DMS153 (cell line): ENCODE measurements at regions not wholly inside any gene's neighbourhood (a gene's known extent, or its start where the extent isn't known, plus 50 kb on each side); places are given as distances from the start of the nearest gene placed in this dataset.

Source experiments
- DNase-seq: peaks from one replicate; lab custom pipeline; 2025; lab: John Stamatoyannopoulos, UW

DNA sequence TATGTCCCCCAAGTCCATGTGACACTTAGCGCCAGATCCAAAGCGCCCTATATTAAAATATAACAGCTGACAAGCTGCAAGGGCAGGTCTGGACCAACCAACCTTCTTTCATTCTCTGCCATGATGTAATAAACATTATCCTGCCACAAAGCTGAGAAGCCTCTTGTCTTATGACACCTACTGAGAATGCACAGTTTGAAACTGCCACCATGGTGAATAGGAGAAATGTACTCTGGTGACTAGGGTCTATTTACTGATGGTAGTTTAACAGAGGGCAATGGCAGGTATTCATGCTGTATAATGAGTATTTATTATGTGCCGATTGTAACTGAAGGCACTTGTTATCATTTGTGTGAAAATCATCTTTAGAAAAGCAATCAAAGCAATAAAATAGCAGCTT lies 634.0 kb downstream of the OTOL1 start:
- DNase-seq: no peak

GRCh38 chr3:162132981-162133380 lies 636.4 kb downstream of the OTOL1 start:
- no peak for DNase-seq

GRCh38 chr3:162134571-162134970 lies 638.0 kb downstream of the OTOL1 start:
- no peak for DNase-seq

DNA sequence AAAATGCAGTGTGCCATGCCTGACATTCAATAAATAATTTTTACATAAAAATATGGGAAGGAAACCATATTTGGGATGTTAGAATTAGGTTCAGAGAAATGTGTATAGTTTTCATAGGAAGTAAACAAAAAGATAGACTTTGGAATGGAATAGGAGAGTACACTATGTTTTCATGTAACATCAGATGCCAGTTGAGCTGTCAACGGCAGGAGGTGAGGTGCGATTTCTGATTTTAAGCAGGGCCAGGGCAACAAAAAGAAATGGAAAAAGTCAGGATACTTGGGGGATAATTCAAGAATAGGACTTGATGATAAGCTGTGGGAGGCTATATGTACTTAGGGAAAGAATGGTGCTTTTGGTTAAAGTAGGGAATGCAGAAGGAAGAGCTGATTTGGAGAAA lies 639.5 kb downstream of the OTOL1 start:
- no peak for DNase-seq

GRCh38 chr3:162138509-162138908 lies 641.9 kb downstream of the OTOL1 start:
- no peak for DNase-seq

GRCh38 chr3:162139841-162140240 lies 643.2 kb downstream of the OTOL1 start:
- DNase-seq: no peak

DNA sequence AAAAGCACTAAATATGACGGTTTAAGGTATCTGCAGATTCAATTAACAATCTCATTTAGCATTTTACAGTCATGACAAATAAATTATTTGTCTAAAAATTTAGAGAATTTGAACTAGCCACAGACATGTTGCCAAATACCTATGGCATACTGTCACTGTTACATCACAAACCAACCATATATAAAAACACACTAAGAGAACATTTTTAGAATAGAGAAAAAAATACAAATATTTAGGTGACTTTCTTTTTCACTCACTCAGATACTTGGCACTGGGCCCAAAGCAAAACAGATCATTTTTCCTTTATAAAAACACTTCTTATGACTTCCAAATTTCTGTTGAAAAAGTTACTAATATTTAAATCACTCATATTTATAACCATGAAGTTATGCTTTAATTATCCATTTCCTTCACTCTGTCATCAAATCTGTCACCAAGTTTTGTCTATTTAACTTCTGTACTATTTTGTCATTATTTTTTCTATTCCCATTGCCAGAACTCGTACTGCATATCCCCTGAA lies 644.7 kb downstream of the OTOL1 start:
- DNase-seq: no peak

DNA sequence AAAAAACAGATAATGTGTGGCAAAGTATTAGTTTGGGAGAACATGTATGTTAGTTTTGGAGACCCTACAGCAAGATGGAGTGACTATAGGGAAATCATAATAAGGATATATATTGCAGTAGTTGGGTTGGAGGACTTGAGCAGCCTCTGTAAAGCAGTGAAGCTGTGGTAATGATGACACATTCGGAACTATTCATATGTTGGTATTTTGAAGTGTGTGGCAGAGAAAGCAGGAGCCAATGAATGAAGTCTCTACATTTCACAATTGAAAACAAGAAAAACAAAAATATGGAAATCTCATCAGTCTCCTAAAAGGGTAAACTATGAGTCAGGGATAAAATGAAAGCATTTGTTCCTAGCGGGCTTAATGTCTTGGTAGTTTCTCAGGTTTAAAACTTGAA lies 645.9 kb downstream of the OTOL1 start:
- no peak for DNase-seq

DNA sequence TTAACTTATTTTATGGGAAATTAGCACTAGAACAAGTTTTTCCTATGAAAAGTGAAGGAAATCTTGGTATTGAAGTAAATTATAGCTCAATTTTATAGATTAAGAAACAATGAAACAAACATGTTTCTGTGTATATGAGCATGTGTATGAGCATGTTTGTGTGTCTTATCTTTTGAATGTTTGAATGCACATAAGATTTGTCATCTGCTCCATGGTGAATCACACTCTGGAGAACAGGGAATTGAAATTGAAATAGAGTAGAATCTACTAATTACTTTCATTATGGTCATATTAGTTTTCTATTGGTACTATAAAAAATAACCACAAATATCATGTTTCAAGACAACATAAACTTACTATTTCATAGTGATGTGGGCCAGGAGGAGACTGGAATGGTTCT lies 646.6 kb downstream of the OTOL1 start:
- DNase-seq: no peak

DNA sequence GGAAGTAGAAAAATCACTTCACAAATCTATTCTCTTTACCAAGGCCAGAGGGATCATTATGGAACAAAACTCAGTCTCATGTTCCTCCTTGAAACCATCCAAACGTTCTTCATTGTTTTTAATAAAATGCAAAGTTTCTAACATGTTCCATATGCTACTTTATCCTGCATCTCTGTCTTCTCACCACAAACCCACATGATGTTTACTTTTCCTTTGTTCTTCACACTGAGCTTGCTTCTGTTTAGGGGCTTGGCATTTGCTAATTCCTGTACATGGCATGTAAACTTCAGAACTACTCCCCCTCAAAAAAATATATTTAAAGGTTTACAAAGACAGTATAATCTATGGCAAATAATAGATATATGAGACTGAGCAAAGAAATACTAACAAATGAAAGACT lies 651.4 kb downstream of the OTOL1 start:
- DNase-seq: no peak

DNA sequence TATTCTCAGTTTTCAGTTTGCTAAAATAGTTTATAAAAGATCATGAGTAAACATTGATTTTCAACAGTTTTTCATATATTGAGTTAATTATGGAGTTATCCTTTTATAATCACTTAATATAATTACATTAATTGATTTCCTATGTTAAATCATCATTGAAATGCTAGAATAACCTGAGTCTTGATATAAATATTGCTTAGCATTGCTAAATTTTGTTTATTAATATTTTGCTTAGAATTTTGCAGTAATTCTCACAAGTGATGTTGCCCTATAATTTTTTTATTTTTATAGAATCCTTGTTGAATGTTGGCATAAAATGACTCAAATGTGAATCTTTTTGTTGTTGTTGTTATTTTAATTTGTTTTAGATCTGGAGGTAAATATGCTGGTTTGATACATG lies 654.2 kb downstream of the OTOL1 start:
- no peak for DNase-seq

- no peak for DNase-seq
Measured at GRCh38 chr3:162152636-162153035, 656.0 kb downstream of the OTOL1 start.

DNA sequence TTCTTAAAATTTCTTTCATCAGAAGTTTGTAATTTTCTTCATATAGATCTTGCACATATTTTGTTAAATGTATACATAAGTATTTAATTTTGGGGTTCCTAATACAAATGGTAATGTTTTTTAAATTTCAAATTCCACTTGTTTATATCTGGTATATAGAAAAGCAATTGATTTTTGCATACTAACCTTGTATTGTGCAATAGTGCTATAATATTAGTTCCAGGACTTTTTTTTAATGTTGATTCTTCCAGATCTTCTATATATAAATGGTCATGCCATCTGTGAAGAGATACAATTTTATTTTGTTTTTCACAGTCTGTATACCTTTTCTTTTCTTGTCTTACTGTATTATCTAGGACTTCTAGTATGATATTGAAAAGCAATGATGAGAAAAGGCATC lies 665.0 kb downstream of the OTOL1 start:
- DNase-seq: no peak

DNA sequence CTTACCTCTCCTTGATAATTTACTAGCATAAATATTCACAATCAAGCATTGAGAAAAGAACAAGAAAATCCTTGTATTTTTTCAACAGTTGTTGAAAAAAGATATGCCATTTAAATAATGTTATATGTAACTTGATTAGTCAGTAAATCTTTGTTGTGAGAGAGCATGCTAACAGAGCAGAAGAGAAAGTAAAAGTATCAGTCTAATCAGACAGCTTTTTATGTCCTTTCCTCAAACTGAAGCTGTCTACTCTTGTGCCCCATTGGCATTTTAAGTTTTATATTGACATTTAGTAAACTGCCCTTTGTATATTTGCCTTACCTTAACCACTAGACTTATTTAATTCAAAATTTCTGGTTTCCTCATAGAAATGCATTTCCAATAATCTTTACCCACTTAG lies 668.7 kb downstream of the OTOL1 start:
- DNase-seq: no peak

- no peak for DNase-seq
Measured at GRCh38 chr3:162166543-162166942, 669.9 kb downstream of the OTOL1 start.

DNA sequence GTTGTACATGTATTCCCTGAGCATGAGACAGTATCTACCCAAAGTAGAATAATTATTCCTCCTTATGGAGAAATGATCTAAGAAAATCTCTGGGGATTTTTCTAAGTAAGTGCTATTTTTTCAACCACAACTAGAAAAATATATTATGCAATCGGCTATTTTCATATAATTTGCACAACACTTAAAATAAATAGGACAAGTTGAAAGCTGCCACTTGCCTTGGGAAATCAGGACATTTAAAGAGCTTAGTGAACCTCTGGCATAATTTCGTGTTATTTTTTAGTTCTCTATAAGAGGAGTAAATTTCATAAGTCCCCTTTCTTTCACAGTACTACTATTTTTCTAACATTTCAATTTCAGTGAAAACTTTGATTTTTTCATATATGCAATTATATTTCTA lies 672.1 kb downstream of the OTOL1 start:
- no peak for DNase-seq

DNA sequence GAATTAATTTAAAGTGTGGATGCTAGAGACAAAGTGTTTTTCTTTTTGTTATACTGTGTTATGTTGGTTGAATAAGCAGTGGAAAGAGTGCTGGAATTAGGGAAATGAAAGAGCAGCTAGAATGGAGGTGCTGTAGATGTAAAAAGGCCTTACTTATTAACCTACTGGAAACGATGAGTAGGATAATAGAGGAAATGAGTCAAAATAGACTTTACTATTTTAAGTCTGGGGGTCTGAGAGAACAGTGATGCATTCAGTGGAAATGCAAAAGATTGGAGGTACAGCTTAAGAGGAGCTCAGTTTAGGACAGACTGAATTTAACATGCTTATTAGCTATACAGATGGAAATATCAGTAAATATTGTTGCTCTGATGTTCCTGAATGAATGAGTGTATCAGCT lies 674.0 kb downstream of the OTOL1 start:
- no peak for DNase-seq

GRCh38 chr3:162171970-162172369 lies 675.4 kb downstream of the OTOL1 start:
- DNase-seq: no peak

DNA sequence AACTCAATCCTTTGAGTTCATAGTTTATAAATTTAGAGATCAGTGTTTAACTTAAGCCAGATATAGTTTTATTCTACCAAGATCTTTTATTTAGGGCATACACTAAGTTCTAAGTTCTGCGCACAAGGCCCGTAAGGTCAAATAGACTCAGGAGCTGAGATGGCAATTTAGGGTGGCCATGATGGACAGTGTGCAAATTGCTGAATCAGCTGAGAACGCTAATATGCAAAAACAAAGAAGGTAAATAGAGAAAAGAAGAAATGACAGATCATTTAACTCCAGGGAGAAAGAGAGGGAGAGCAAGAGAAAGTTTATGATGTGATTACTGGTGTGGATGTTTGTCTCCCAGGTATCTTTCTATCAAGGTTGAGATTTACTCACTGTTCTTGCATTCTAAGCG lies 678.5 kb downstream of the OTOL1 start:
- DNase-seq: no peak

DNA sequence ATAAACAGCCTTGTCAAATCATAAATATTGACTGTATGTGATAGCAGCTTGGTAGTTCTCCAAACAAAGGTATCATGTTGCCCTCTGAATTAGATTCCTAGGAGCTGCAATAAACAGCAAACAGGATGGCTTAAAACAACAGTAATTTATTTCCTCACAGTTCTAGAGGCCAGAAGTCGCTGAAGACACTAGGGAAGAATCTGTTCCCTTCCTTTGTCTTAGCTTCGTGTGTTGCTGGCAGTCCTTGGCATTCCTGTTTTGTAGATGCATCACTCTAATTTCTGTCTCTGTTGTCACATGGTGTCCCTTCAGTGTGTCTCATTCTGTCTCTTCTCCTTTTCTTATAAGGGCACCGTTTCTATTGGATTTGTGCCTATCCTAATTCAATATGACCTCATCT lies 679.3 kb downstream of the OTOL1 start:
- no peak for DNase-seq

DNA sequence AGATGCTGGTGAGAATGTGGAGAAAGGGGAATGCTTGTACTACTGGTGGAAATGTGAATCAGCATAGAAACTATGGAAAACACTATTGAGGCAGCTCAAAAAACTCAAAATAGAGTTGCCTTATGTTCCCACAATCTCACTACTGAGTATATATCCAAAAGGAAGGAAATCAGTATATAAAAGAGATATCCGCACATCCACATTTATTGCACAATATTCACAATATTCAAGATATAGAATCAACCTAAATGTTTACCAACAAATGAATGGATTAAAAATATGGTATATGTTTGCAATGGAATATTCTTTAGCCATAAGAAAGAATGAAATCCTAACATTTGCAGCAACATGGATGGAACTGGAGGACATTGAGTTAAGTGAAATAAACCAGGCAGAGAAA lies 686.8 kb downstream of the OTOL1 start:
- no peak for DNase-seq

DNA sequence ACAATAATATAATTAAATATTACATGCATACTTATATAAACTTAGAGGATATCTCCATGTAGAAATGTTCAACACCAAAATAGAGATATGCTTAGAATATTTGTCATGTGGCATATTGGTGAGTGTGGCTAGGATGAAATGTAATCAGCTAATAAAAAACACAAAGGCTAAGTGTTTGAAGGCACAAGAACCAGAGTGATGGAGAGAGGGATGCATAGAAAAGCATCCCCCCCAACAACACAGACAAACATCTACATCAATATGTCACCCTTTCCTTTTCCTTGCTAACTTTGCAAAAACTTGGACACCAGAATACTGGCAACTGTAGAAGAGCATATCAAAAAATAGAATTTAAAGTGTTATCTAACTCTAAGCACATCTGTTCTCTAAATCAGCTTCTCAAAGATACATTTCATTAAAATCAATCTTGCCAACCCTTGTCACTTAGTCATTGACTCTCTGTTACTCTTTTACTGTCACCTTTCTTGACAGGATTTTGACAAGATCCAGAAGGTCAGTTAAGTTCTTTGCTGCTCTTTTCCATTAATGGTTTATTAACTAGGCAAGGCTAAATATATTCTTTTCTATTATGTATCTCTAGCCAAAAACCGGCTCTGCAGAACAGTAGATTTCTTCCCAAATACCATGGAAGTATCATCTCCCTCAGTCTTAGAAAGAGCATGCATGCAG lies 695.9 kb downstream of the OTOL1 start:
- no peak for DNase-seq

GRCh38 chr3:162193148-162194095 lies 696.8 kb downstream of the OTOL1 start:
- no peak for DNase-seq
